GM21723 (cell line): ENCODE measurements at regions not wholly inside any gene's neighbourhood (a gene's known extent, or its start where the extent isn't known, plus 50 kb on each side); places are given as distances from the start of the nearest gene placed in this dataset.

Experiments
- ATAC-seq: cut with Tn5 transposase; IDR thresholded peaks from one replicate; pipeline ENCODE4 v1.9.1; 2021; ENCODE audit warnings: mild to moderate bottlenecking, moderate library complexity; ENCODE audit not compliant: unreplicated experiment

DNA sequence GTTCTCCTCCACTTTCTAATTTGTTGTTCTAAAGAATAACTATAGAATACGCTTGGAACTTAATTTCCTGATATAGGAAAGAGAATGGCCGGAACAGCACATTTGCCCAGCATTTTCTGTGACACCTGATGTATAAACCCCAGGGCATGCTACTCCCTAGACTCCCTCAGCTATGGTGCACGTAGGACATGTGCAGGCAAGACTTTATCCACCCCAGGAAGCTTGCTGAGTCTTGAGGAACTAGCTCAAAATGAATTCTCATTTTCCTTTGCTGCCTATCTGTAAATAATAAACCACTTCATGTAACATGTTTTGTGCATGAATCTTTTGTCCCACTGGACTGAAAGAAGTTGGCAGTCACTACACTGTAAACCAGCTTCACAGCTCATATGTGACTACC lies 535.8 kb upstream of the SLITRK1 start:
- no peak for ATAC-seq

DNA sequence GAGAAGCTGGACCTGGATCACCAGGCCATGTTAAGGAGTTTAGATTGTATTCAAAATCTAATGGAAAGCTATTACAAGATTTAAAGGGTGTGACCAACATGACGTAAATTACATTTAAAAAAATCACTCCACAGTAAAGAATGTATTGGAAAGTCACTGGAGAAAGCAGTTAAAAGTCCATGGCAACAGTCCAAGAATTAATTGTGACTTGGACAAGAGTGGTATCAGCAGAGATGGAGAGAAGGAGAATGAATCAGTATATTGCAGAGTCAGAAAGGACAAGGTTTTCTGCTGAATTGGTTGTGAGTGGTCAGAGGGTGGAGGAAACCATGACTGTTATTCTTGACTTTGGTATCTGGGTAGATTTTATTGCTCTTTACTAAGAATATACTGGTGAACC lies 535.1 kb upstream of the SLITRK1 start:
- ATAC-seq, result no peak

DNA sequence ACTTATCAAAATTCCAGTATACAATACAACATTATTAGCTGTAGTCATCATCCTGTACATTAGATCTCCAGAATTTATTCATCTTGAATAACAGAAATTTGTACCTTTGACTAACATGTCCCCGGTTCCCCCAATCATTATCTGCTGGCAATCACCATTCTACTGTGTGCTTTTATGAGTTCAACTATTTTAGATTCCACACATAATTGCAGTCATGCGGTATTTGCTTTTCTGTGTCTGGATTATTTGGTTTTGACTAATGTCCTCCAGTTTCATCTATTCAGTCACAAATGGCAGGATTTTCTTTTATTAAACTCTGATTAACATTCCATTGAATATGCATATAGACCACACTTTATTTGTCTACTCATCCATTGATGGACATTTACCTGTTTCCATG lies 530.7 kb upstream of the SLITRK1 start:
- no peak for ATAC-seq

GRCh38 chr13:84405286-84405685 lies 523.0 kb upstream of the SLITRK1 start:
- ATAC-seq, result no peak

- no peak for ATAC-seq
Measured at GRCh38 chr13:84400706-84401105, 518.4 kb upstream of the SLITRK1 start.

- ATAC-seq, result no peak
Measured at GRCh38 chr13:84399320-84400085, 517.2 kb upstream of the SLITRK1 start.

GRCh38 chr13:84393981-84394625 lies 511.8 kb upstream of the SLITRK1 start:
- no peak for ATAC-seq

GRCh38 chr13:84380866-84381265 lies 498.6 kb upstream of the SLITRK1 start:
- no peak for ATAC-seq

DNA sequence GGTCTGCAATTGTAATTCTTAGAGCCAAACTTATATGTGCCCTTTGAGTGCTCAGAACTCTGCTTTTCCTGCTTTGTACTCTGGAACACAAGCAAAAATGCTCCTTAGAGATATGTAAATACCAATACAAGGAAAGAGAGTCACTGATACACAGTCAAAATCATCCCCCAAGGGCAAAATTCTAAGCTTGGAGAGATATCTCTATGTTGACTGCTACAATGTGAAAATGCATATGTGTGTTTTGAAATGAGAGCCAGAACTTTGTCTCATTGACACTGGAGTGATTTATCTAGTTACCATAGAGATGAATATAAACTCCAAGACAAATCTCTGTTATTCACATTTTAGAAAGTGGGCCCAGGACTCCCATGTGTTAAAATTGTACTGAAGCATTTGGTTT lies 494.8 kb upstream of the SLITRK1 start:
- no peak for ATAC-seq

- no peak for ATAC-seq
Measured at GRCh38 chr13:84366506-84366905, 484.2 kb upstream of the SLITRK1 start.

GRCh38 chr13:84362777-84363176 lies 480.5 kb upstream of the SLITRK1 start:
- no peak for ATAC-seq

DNA sequence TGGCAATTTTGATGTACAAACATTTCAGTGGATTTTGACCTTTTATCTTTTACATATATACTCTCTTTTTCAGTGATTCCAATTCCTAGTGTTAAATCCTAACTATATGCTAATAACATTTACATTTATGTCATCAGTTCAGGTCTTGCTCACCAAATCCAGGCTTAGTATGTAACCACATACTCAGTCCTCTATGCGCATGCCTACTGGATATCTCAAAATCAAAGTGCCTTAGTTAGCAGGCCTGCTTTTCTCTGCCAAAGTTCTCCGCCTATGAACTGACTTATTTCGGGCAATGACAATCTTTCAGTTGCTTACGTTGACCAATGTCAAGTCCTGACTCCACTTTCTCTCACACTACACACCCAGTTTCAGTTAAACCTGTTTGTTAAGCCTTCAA lies 478.5 kb upstream of the SLITRK1 start:
- ATAC-seq, result no peak

GRCh38 chr13:84358601-84359000 lies 476.3 kb upstream of the SLITRK1 start:
- ATAC-seq, result no peak

DNA sequence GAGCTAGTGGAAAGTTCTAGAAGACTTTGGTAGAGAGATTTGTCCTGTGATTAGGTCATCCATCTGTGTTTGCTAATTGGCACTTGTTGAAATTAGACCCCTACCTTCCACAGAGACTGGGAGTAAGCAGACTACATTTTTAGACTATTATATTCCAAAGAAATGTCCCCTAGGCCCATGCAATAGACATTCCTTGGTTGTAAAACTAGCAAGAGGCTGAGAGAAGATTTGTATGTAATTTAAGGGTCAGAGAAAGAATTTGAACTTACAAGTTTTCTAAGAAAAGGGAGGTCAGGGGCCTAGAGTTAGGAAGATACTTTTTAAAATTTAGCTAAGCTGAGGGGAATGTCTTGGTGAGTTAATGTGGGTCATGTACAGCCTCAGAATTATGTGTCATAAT lies 470.7 kb upstream of the SLITRK1 start:
- ATAC-seq, result no peak

- no peak for ATAC-seq
Measured at GRCh38 chr13:84339456-84339855, 457.2 kb upstream of the SLITRK1 start.

- no peak for ATAC-seq
Measured at GRCh38 chr13:84332346-84332745, 450.1 kb upstream of the SLITRK1 start.

DNA sequence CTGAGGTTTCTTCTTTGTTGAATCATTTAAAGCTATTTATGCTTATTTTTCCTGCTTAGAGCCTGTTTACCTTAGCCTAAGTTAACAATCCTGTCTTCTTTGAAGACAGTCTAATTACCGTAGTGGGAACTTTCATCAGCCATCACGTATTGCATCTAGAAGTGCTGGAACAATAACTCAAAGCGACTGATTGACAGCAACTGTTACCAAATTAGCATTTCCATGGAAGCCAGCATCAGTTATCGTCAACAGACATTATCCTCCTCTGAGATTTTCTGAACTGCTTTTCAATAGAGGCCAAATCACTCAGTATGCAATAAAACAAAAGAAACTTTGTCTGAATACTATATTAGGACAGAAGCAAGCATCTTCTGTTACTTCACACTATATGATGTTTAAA lies 433.3 kb upstream of the SLITRK1 start:
- no peak for ATAC-seq

DNA sequence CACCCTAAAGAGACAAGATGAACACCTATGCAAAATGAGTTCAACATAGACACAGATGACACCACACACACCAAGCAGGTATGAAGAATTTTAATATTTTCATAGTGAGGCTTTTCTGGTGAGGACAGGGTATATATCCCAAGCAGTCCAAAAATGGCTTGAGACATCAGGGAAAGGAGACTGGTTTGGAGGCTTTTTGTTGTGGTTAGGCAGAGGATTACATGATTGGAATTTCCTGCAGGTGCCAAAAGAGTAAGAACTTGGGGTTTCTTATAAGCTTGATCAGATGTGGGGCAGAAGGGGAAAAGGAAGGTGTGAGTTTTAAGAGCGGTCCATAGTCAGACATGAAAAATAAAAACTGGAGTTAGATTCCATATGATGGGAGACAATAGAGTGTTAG lies 420.8 kb upstream of the SLITRK1 start:
- no peak for ATAC-seq

DNA sequence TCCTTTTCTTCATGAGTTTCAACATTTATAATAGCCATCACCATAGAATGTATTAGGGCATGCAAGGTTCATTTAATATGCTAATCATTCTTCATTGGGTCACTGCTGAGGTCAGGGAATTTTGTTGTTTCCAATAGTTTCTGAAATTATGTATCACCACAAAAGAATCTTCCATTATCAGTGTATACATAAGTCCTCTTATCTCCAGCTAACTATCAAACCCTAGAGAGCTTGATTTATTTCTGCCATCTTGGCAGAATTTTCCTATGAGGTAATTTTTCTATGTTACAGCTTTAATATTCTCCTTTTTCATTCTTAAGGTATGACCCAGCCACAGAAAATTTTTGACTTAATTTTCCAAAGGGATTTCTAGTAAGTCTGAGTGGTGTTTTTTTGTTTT lies 415.0 kb upstream of the SLITRK1 start:
- ATAC-seq, result no peak

- no peak for ATAC-seq
Measured at GRCh38 chr13:84296401-84296800, 414.1 kb upstream of the SLITRK1 start.

DNA sequence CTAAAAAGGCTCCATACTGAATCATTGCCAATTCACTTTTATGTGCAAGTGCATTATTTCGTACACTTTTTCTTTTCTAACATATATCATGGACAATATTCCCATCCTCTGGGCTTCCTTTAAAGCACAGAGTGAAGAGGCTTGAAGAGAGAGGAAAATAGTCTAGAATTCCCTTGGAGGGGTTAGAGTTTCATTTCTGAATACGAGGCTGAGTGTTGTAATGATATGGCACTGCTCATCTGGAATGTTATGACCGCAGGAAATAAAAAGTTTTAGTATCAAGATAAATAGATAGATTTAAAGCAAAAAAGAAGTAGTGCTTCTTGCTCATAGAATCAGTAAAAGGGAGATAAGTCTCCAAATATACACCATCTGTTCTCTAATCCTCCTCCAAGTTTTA lies 412.3 kb upstream of the SLITRK1 start:
- ATAC-seq, result no peak

DNA sequence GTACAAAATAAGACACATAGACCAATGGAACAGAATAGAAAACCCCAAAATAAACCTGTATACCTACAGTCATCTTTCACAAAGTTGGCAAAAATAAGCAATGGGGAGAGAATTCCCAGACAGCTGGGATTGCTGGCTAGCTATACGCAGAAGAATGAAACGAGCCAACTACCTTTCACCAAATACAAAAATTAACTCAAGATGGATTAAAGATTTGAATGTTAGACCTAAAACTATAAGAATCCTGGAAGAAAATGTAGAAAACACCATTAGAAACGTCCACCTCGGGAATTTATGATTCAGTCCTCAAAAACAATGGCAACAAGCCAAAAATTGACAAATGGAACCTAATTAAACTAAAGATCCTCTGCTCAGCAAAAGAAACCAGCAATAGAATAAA lies 408.1 kb upstream of the SLITRK1 start:
- ATAC-seq, result no peak

DNA sequence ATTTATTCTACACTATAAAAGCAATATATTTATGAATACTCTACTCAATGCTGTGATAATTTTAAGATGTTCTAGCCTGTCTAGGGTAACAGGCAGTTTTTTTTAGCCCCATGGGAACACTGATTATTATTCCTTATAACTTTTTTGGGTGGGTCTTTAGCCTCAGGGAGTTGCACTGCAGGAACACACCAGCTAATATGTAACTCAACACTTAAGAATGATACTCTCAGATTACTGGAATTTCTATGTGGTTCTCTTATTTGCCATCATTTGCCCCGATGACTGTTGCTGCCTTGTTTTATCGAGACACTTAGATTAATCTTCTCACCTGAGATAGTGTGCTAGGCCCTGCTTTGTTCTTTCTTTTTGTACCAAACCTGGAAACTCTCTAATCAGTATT lies 396.9 kb upstream of the SLITRK1 start:
- ATAC-seq, result no peak
